ENCODE measurements at regions not wholly inside any gene's neighbourhood (a gene's known extent, or its start where the extent isn't known, plus 50 kb on each side); places are given as distances from the start of the nearest gene placed in this dataset.

- peaks cover 19 to 98% (median 80%) of the 10 kb centered on the region in 11 experiments for H4K20me1 ChIP-seq
- peak overlapping the region in 5 of 11 experiments; percentile 16 to 35 (median 31); a peak in 6 of 22 replicates for H3K27ac ChIP-seq
- H3K9me3 ChIP-seq (replicated peaks in 1 of 11): no peaks in the 10 kb centered on the region
- peak overlapping the region in 2 of 11 experiments; percentile 1 to 15; a peak in 1 of 22 replicates for H3K9ac ChIP-seq
- peak overlapping the region; percentile 66 to 100 (median 97) for H3K4me2 ChIP-seq
- peaks cover 0 to 73% (median 13%) of the 10 kb centered on the region in 11 experiments; a peak in 14 of 22 replicates for H3K36me3 ChIP-seq
- TF ChIP-seq Cebpa-rat (IDR thresholded peaks at IDR 0.05): no peak
- no peaks in the 10 kb centered on the region for H3K27me3 ChIP-seq
- no peak overlapping the region for H3K4me3 ChIP-seq
- H3K4me1 ChIP-seq: peaks cover 72 to 100% (median 91%) of the 10 kb centered on the region in 10 experiments
These were observed 58.3 kb upstream of the STXBP1 start for GRCh38 chr9:127553793-127554192.

GRCh38 chr9:127554966-127555839 is 56.9 kb upstream of the STXBP1 start:
- peaks cover 64 to 100% (median 92%) of the 10 kb centered on the region in 10 experiments for H3K4me1 ChIP-seq
- peak overlapping the region in 9 of 10 experiments; percentile 24 to 65 (median 46); a peak in 17 of 20 replicates for H3K4me3 ChIP-seq
- no peaks in the 10 kb centered on the region for H3K9me3 ChIP-seq (replicated peaks in 1 of 11)
- TF ChIP-seq Cebpa-rat (IDR thresholded peaks at IDR 0.05): no peak
- H3K9ac ChIP-seq: peak overlapping the region; percentile 68 to 79 (median 75)
- H3K4me2 ChIP-seq: peak overlapping the region; percentile 85 to 100 (median 98)
- no peaks in the 10 kb centered on the region for H3K27me3 ChIP-seq
- H3K36me3 ChIP-seq: peaks cover 0 to 73% (median 21%) of the 10 kb centered on the region in 11 experiments; a peak in 18 of 22 replicates
- H4K20me1 ChIP-seq: peaks cover 19 to 98% (median 69%) of the 10 kb centered on the region in 11 experiments
- H3K27ac ChIP-seq: peak overlapping the region; percentile 68 to 89 (median 82)

GRCh38 chr9:127555840-127556820 is 55.9 kb upstream of the STXBP1 start:
- no peaks in the 10 kb centered on the region for H3K9me3 ChIP-seq (replicated peaks in 1 of 11)
- peak overlapping the region; percentile 68 to 80 (median 75) for H3K9ac ChIP-seq
- H3K36me3 ChIP-seq: peaks cover 0 to 75% (median 31%) of the 10 kb centered on the region in 11 experiments; a peak in 18 of 22 replicates
- peak overlapping the region; percentile 85 to 100 (median 98) for H3K4me2 ChIP-seq
- H3K27me3 ChIP-seq: no peaks in the 10 kb centered on the region
- TF ChIP-seq Cebpa-rat (IDR thresholded peaks at IDR 0.05): no peak
- peak overlapping the region in 9 of 10 experiments; percentile 24 to 67 (median 49); a peak in 17 of 20 replicates for H3K4me3 ChIP-seq
- H3K4me1 ChIP-seq: peaks cover 63 to 100% (median 92%) of the 10 kb centered on the region in 10 experiments
- H4K20me1 ChIP-seq: peaks cover 13 to 96% (median 68%) of the 10 kb centered on the region in 11 experiments; a peak in 20 of 22 replicates
- peak overlapping the region; percentile 68 to 89 (median 82) for H3K27ac ChIP-seq

- Histone ChIP-seq H3K27ac (peak overlapping the region in 10 of 11 experiments; percentile 39 to 85 (median 81); a peak in 18 of 22 replicates), H3K36me3 (peaks cover 0 to 71% (median 31%) of the 10 kb centered on the region in 11 experiments; a peak in 18 of 22 replicates)
These were observed 55.2 kb upstream of the STXBP1 start for GRCh38 chr9:127556871-127557270.

GRCh38 chr9:127557466-127557869 is 54.6 kb upstream of the STXBP1 start:
- H3K27ac ChIP-seq: peak overlapping the region; percentile 57 to 85 (median 80); a peak in 21 of 22 replicates
- H3K9ac ChIP-seq: peak overlapping the region; percentile 51 to 80 (median 74); a peak in 21 of 22 replicates
- no peak for TF ChIP-seq Cebpa-rat (IDR thresholded peaks at IDR 0.05)
- H3K9me3 ChIP-seq (replicated peaks in 1 of 11): no peaks in the 10 kb centered on the region
- no peaks in the 10 kb centered on the region for H3K27me3 ChIP-seq
- H3K4me1 ChIP-seq: peaks cover 75 to 100% (median 94%) of the 10 kb centered on the region in 10 experiments
- H3K4me3 ChIP-seq: peak overlapping the region in 8 of 10 experiments; percentile 2 to 67 (median 44); a peak in 14 of 20 replicates
- H3K36me3 ChIP-seq: peaks cover 0 to 66% (median 31%) of the 10 kb centered on the region in 11 experiments; a peak in 18 of 22 replicates
- peak overlapping the region; percentile 85 to 100 (median 98) for H3K4me2 ChIP-seq
- peaks cover 0 to 96% (median 57%) of the 10 kb centered on the region in 11 experiments; a peak in 16 of 22 replicates for H4K20me1 ChIP-seq

More at GRCh38 chr9:127556871-127557270, 55.2 kb upstream of the STXBP1 start:
- peak overlapping the region; percentile 85 to 100 (median 98) for H3K4me2 ChIP-seq
- no peaks in the 10 kb centered on the region for H3K9me3 ChIP-seq (replicated peaks in 1 of 11)
- no peak for TF ChIP-seq Cebpa-rat (IDR thresholded peaks at IDR 0.05)
- H3K9ac ChIP-seq: peak overlapping the region in 9 of 11 experiments; percentile 33 to 80 (median 74); a peak in 18 of 22 replicates
- peak overlapping the region in 7 of 10 experiments; percentile 14 to 67 (median 51); a peak in 13 of 20 replicates for H3K4me3 ChIP-seq
- peaks cover 6 to 96% (median 63%) of the 10 kb centered on the region in 11 experiments; a peak in 20 of 22 replicates for H4K20me1 ChIP-seq
- peaks cover 69 to 100% (median 92%) of the 10 kb centered on the region in 10 experiments for H3K4me1 ChIP-seq
- no peaks in the 10 kb centered on the region for H3K27me3 ChIP-seq

- H3K4me1 ChIP-seq: peaks cover 78 to 100% (median 99%) of the 10 kb centered on the region in 10 experiments
These were observed 54.0 kb upstream of the STXBP1 start for GRCh38 chr9:127557998-127558546.

GRCh38 chr9:127558581-127559246 is 53.4 kb upstream of the STXBP1 start:
- Histone ChIP-seq H3K4me1 (peaks cover 80 to 100% (median 99%) of the 10 kb centered on the region in 10 experiments), H3K27ac (peak overlapping the region in 9 of 11 experiments; percentile 71 to 85 (median 82); a peak in 19 of 22 replicates)

More at GRCh38 chr9:127557998-127558546, 54.0 kb upstream of the STXBP1 start:
- H3K27me3 ChIP-seq: no peaks in the 10 kb centered on the region
- peaks cover 0 to 66% (median 31%) of the 10 kb centered on the region in 11 experiments; a peak in 18 of 22 replicates for H3K36me3 ChIP-seq
- no peak for TF ChIP-seq Cebpa-rat (IDR thresholded peaks at IDR 0.05)
- H3K4me3 ChIP-seq: peak overlapping the region in 8 of 10 experiments; percentile 2 to 67 (median 44); a peak in 14 of 20 replicates
- H3K27ac ChIP-seq: peak overlapping the region; percentile 57 to 85 (median 80); a peak in 21 of 22 replicates
- peak overlapping the region; percentile 85 to 100 (median 98) for H3K4me2 ChIP-seq
- no peaks in the 10 kb centered on the region for H3K9me3 ChIP-seq (replicated peaks in 1 of 11)
- peaks cover 5 to 96% (median 53%) of the 10 kb centered on the region in 11 experiments; a peak in 15 of 22 replicates for H4K20me1 ChIP-seq
- H3K9ac ChIP-seq: peak overlapping the region; percentile 51 to 80 (median 74); a peak in 21 of 22 replicates

More at GRCh38 chr9:127558581-127559246, 53.4 kb upstream of the STXBP1 start:
- peak overlapping the region in 6 of 10 experiments; percentile 3 to 67 (median 47); a peak in 9 of 20 replicates for H3K4me3 ChIP-seq
- H3K9me3 ChIP-seq (replicated peaks in 1 of 11): no peaks in the 10 kb centered on the region
- peak overlapping the region; percentile 85 to 100 (median 98); a peak in 21 of 22 replicates for H3K4me2 ChIP-seq
- peaks cover 0 to 66% (median 32%) of the 10 kb centered on the region in 11 experiments; a peak in 18 of 22 replicates for H3K36me3 ChIP-seq
- no peaks in the 10 kb centered on the region for H3K27me3 ChIP-seq
- TF ChIP-seq Cebpa-rat (IDR thresholded peaks at IDR 0.05): no peak
- H3K9ac ChIP-seq: peak overlapping the region in 9 of 11 experiments; percentile 63 to 80 (median 75); a peak in 19 of 22 replicates
- peaks cover 7 to 96% (median 51%) of the 10 kb centered on the region in 11 experiments; a peak in 14 of 22 replicates for H4K20me1 ChIP-seq
